ENCODE measurements at regions not wholly inside any gene's neighbourhood (a gene's known extent, or its start where the extent isn't known, plus 50 kb on each side); places are given as distances from the start of the nearest gene placed in this dataset.

DNA sequence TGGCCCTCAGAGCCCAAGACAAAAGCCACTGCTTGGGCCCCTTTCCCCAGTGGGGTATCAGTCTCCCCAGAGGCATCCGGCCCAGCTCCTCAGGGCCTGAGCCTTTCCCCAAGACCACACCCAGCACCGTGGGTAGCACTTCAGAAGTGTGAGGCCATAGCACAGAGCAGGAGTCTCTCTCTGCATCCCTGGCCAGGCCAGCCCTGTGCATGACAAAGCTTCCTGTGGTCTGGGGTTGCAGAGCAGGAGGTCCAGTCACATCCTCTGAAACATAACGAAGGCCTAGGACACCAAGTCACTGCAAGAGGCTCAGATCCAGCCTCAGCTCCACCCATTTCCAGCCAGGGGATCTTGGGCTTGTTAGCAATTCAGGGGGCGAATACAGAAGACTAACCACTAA is 56.8 kb upstream of the ZNF423 start:
- H3K36me3 Mint-ChIP-seq = no peaks in the 10 kb centered on the region
- peaks cover 8 to 13% of the 10 kb centered on the region in 2 donors for H3K9me3 ChIP-seq (replicated peaks in 1 of 2; ENCODE audit: control insufficient read depth in 1 of 2, insufficient read depth in 1 of 2, low read length in 2 of 2)
- peaks cover 1 to 3% (median 2%) of the 10 kb centered on the region in 3 donors for H3K27me3 Mint-ChIP-seq (ENCODE audit: low read depth in 3 of 3)
- H3K79me2 ChIP-seq (ENCODE audit: insufficient read depth, low read length) = no peaks in the 10 kb centered on the region
- no peak overlapping the region for H3K4me3 Mint-ChIP-seq
- no peak overlapping the region for H3K9ac ChIP-seq (ENCODE audit: insufficient read depth, low read length, poor library complexity, severe bottlenecking)
- H3K36me3 ChIP-seq (replicated peaks in 1 of 2; ENCODE audit: control insufficient read depth in 1 of 2, insufficient read depth in 2 of 2, low read length in 2 of 2) = no peaks in the 10 kb centered on the region
- H3K4me1 ChIP-seq (ENCODE audit: control insufficient read depth in 1 of 2, insufficient read depth in 2 of 2, low read length in 2 of 2) = no peaks in the 10 kb centered on the region
- intact Hi-C loops (cut with micrococcal nuclease) = no loop called here
- H3K27ac Mint-ChIP-seq = no peak overlapping the region
- TF ChIP-seq CTCF (IDR thresholded peaks at IDR 0.05) = no peak
- H2AFZ ChIP-seq (ENCODE audit: insufficient read depth, low read depth, low read length, poor library complexity, severe bottlenecking) = no peak overlapping the region
- no peaks in the 10 kb centered on the region for H4K20me1 ChIP-seq (ENCODE audit: insufficient read depth, low read length)
- H3K4me2 ChIP-seq (replicated peaks; ENCODE audit: extremely low read depth, low read length, poor library complexity, severe bottlenecking) = no peak overlapping the region
- DNase-seq = no peak
- no peak overlapping the region for H3K4me3 ChIP-seq (replicated peaks in 1 of 3; ENCODE audit: low read depth in 2 of 3, low read length in 3 of 3)
- whole genome bisulfite sequencing (ENCODE audit: insufficient coverage) = 83% methylated on average over 4 of the region's 4 CpGs
- peaks cover 5 to 12% (median 7%) of the 10 kb centered on the region in 7 donors for H3K9me3 Mint-ChIP-seq
- no peaks in the 10 kb centered on the region for H3K4me1 Mint-ChIP-seq
- no peak overlapping the region for H3K27ac ChIP-seq (ENCODE audit: low read depth in 1 of 2, low read length in 2 of 2)
- no peaks in the 10 kb centered on the region for H3K27me3 ChIP-seq (ENCODE audit: control insufficient read depth in 2 of 2, insufficient read depth in 2 of 2, low read length in 2 of 2)

GRCh38 chr16:49913720-49914119 is 57.8 kb upstream of the ZNF423 start:
- Mint-ChIP-seq H3K27ac (no peak overlapping the region), H3K27me3 (ENCODE audit: low read depth in 3 of 3) (peaks cover 2 to 4% (median 4%) of the 10 kb centered on the region in 3 donors), H3K9me3 (peaks cover 5 to 12% (median 7%) of the 10 kb centered on the region in 7 donors), H3K36me3 (no peaks in the 10 kb centered on the region), H3K4me1 (no peaks in the 10 kb centered on the region), H3K4me3 (no peak overlapping the region)
- WGBS (ENCODE audit: insufficient coverage) = 95% methylated on average over 5 of the region's 6 CpGs
- H3K36me3 ChIP-seq (replicated peaks in 1 of 2; ENCODE audit: control insufficient read depth in 1 of 2, insufficient read depth in 2 of 2, low read length in 2 of 2) = no peaks in the 10 kb centered on the region
- H2AFZ ChIP-seq (ENCODE audit: insufficient read depth, low read depth, low read length, poor library complexity, severe bottlenecking) = no peak overlapping the region
- no peak overlapping the region for H3K9ac ChIP-seq (ENCODE audit: insufficient read depth, low read length, poor library complexity, severe bottlenecking)
- DNase-seq = no peak
- H3K4me3 ChIP-seq (replicated peaks in 1 of 3; ENCODE audit: low read depth in 2 of 3, low read length in 3 of 3) = no peak overlapping the region
- no peak for TF ChIP-seq CTCF (IDR thresholded peaks at IDR 0.05)
- no peak overlapping the region for H3K4me2 ChIP-seq (replicated peaks; ENCODE audit: extremely low read depth, low read length, poor library complexity, severe bottlenecking)
- H3K79me2 ChIP-seq (ENCODE audit: insufficient read depth, low read length) = no peaks in the 10 kb centered on the region
- H3K9me3 ChIP-seq (replicated peaks in 1 of 2; ENCODE audit: control insufficient read depth in 1 of 2, insufficient read depth in 1 of 2, low read length in 2 of 2) = peaks cover 8 to 13% of the 10 kb centered on the region in 2 donors
- no peaks in the 10 kb centered on the region for H3K4me1 ChIP-seq (ENCODE audit: control insufficient read depth in 1 of 2, insufficient read depth in 2 of 2, low read length in 2 of 2)
- no peak overlapping the region for H3K27ac ChIP-seq (ENCODE audit: low read depth in 1 of 2, low read length in 2 of 2)
- intact Hi-C loops (cut with micrococcal nuclease) = no loop called here
- no peaks in the 10 kb centered on the region for H3K27me3 ChIP-seq (ENCODE audit: control insufficient read depth in 2 of 2, insufficient read depth in 2 of 2, low read length in 2 of 2)
- no peaks in the 10 kb centered on the region for H4K20me1 ChIP-seq (ENCODE audit: insufficient read depth, low read length)

All from CD14-positive monocyte (primary cell).